ENCODE measurements at regions not wholly inside any gene's neighbourhood (a gene's known extent, or its start where the extent isn't known, plus 50 kb on each side); places are given as distances from the start of the nearest gene placed in this dataset.

DNA sequence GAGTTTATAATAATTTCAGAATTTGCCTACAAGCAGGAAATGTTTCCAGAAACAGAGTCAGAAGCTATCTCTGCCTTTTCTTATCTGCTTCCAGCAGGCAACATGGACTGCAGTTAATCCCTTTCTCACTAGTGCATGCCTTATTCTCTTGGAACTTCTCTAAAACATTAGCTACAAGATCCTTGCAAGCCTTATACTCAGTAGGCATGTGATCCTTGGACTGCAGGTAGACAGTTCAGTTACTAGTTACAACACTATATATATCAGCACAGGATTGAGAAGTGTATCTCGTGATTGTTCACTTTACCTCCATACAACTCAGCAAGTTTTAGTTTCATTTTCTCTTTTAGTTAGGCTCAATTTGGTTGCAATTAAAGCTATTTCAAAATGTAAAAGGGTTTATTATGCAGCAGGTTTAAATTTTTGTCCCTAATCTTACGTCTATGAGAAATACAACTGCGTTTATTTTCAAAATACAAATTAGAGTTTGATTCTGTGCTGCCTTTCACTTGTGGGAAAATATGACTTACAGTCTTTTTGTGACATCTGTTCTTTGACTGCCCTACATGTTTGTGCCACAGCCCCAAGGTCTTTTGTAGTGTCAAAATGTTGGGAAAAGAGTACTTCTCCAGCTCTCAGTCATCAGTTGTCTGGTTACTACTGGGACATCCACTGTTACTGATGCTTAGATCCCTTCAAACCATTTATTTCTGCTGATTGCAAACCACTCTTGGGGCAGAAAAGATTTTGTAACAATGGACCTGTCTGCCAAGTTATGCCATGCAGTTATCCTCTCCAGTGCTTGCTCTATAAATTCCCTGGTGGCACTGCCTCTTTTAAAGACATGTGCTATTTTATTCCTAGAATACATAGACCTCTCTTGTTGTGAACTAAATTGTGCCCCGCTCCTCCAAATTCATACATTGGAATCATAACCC lies 709.0 kb upstream of the FOXG1 start:
- DNase-seq, result no peak

DNA sequence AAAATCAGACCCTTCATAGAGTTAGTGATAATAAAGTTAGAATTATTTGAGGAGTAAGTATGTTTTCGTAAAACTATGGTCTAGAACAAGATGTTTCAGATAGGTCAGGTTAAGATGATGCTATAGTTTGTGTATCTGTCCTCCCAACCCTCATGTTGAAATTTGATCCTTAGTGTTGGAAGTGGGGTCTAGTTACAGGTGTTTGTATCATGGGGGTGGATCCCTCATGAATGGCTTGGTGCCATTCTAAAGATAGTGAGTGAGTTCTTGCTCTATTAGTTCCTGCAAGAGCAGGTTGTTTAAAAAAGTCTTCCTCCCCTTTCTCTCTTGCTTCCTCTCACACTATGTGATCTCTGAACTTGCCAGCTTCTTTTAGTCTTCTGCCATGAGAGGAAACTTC lies 707.3 kb upstream of the FOXG1 start:
- no peak for DNase-seq

DNA sequence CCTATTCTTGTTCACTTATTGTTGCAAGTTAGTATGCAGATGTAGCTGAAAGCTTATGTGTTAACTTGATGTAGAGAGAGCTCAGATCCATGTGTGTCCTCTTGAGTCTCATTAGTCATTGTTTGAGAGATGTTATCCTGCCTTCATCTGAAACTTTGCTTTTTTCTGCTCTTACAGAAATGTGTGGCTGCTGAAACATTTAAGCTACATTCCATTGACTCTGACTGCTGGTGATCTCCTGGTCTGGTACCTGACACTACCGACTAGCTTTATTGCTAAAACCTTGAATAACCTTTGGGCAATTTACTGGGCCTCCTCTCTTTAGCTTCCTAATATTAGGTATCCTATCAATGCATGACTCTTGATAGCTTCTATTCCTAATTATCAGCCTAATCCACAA lies 705.6 kb upstream of the FOXG1 start:
- no peak for DNase-seq

GRCh38 chr14:28077021-28077420 lies 689.6 kb upstream of the FOXG1 start:
- DNase-seq, result no peak

DNA sequence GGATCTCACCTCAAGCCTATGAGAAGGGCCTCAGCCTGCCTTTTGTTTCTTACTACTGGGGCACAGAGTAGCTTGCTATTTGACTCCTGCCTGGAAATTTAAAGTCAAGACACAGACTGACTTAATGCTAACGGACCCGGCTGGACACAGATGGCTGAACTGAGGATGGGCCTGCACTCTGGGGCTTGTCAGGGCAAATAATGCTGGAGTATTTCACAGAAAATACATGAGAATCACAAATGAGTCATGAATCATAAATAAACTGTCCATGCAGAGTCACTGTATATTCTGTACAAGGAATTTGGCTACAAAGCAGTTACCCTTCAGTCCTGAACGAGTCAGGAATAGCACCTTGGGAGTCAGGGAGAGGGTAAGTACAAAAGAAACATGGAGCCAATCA lies 683.2 kb upstream of the FOXG1 start:
- no peak for DNase-seq

DNA sequence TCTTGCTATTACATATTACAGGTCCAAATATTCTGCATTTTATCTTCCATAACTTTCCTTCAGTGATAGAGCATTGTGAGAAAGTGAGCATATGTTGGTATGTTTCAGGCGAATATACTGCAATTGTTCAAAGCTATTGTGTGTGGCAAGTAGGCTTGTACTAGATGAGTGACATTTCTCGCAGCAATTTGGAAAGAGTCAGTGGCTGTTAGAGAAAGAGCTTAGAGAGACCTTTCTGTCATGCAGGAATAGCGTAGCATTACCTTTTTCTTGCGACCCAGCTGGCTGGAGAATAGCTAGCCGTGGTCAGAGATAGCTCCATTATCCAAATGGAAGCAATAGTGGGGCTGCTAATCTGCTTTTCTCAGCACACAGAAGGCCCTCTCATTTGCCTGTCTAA lies 678.5 kb upstream of the FOXG1 start:
- DNase-seq, result no peak

- DNase-seq, result no peak
These were observed 669.0 kb upstream of the FOXG1 start for GRCh38 chr14:28097585-28097984.

- no peak for DNase-seq
These were observed 667.7 kb upstream of the FOXG1 start for GRCh38 chr14:28098856-28099255.

DNA sequence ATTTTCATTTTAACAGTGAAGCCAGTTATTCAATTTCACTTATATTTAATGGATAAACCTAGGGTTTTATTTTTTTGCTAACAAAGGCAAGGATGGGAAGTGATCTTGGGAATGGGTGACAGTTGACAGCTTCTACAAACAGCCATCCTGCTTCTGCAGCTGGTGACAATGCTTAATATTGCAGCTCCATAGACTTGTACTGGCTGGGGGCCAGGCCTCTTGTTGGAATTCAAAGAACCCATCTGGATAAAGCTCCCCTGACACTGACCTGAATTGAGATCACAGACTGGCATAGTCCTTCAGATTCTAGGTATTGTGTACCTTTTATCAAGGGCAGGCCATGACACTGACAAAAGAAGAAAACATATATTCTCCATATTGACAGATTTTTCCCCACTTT lies 664.6 kb upstream of the FOXG1 start:
- DNase-seq, result no peak

GRCh38 chr14:28102814-28103213 lies 663.8 kb upstream of the FOXG1 start:
- no peak for DNase-seq

- DNase-seq, result no peak
These were observed 653.3 kb upstream of the FOXG1 start for GRCh38 chr14:28113311-28113710.

DNA sequence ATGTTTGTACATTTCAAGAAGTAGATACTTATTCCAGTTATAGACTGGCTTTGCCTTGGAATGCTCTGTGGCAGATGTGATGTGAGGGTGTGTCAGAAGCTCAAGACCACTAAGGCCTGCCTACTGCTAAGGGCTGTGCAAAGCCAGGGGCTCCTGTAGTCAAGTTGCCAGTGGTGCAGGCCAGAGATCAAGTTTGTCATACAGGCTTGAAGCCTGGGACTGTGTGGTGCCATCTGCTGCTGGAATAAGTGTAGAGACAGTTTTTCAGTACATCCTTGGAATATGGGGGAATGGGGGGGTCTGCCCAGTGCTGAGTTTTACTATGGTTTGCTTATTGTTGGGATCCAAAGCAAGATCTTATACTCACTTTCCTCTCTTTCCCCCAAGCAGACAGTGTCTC lies 649.9 kb upstream of the FOXG1 start:
- DNase-seq, result no peak

DNA sequence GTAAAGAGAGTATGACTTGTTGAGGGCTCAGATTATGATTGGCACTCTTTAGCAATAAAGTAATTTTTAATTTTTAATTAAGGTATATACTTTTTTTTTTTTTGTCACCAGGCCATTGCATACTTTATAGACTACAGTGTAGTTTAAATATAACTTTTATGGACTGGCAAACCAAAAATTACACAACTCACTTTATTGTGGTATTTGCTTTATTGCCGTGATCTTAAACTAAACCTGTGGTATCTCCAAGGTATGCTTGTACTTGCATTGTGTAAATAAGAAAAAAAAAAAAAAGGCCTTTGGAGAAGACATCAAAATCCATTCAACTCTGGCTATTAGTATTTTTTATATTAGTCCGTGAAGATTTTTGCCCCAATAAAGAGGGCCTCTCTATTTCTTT lies 646.7 kb upstream of the FOXG1 start:
- DNase-seq, result no peak

DNA sequence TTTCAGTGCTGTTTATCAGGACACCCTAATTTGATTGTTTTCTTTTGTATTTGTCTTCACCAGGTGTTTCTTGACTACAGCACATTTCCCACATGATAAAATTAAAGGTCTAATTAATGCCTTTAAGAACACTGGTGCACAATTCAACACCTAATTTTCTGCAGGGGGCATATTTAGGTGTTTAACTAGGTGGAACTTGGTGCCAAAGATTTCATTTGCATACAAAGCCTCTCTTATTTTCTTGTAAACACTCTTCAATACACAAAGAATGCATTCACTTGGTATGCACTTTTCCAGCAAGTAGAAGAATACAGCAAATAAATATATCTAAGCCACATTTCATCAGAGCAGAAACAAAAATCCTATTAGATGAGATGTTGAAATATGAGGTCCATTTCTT lies 646.2 kb upstream of the FOXG1 start:
- DNase-seq, result no peak

DNA sequence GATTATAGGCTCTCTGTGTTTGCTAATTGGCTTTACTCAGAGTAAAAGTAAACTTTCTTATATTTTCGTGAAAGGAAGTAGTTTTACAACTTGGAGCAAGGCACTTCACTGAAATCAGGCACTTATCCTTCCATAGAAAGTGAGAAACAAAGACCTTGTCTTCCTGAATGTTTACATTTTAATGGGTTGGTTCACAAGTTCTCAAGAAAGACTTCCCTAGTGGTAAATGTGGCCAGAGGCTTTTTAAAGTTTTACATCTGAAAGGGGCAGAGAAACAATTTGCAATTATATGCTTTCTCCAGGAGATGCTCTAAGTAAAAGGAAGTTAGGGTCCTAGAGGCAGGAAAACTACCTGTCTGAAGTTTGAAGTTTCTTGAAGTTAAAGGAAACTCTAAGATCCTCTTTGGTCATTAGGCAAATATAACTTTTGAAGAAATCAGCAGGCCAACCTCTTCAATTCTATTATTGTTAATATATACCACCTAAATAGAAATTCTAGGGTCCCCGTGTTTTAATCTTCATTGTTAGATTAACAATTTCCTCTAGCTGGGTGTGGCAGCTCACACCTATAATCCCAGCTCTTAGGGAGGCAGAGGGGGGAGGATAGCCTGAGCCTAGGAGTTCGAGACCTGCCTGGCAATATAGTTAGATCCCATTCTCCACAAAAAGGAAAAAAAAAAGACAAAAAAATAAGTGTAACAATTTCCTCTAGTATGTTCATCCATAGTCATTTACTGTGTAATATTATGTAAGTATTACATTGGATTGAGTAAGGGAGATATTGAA lies 644.9 kb upstream of the FOXG1 start:
- no peak for DNase-seq

GRCh38 chr14:28130610-28131284 lies 635.8 kb upstream of the FOXG1 start:
- no peak for DNase-seq

DNA sequence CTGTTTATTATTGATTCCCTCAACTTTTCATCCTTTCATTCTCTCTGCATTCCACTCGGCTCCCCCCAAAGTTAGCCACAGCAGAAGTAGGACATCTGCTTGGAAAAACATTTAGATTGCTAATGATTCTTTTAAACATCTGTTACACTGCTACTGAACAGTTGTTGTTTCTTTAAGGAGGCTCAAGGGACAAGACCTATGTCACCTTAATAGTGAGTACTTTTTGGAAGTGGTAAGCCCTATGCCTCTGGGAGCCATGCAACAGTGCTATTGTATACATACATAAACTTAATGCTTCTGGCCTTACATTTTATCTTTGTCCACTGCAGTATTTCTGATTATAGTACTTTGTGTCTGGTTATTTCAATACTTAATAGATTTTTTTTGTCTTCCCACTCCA lies 628.2 kb upstream of the FOXG1 start:
- no peak for DNase-seq

GRCh38 chr14:28141662-28142061 lies 624.9 kb upstream of the FOXG1 start:
- no peak for DNase-seq

GRCh38 chr14:28142400-28143015 lies 624.1 kb upstream of the FOXG1 start:
- no peak for DNase-seq

DNA sequence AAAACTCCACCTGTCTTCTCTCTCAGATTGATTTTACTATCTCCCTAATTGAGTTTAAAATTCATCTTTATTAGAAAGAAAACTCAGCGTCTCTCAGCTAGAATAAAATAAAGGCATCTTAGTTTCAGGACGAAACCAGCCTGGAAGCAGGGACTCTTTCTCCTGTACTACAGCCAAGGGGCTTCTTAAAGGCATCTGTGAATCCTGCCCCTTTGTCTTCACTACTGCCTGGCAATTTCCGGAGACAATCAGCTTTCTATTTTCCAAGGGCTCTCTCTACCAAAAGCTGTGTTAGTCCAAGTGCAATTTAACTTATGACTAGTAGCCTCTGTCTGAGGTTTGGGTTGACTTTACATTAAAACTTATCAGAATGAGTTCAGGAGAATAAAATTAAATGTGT lies 623.3 kb upstream of the FOXG1 start:
- DNase-seq, result no peak

- DNase-seq, result no peak
These were observed 614.7 kb upstream of the FOXG1 start for GRCh38 chr14:28151926-28152325.

GRCh38 chr14:28152453-28153044 lies 614.0 kb upstream of the FOXG1 start:
- no peak for DNase-seq
